ENCODE measurements at regions not wholly inside any gene's neighbourhood (a gene's known extent, or its start where the extent isn't known, plus 50 kb on each side); places are given as distances from the start of the nearest gene placed in this dataset.
"Not testable (repeated sequence)": the region's sequence is repeated elsewhere in the genome, so short reads cannot be mapped to it uniquely, and the experiment has no call there.

DNA sequence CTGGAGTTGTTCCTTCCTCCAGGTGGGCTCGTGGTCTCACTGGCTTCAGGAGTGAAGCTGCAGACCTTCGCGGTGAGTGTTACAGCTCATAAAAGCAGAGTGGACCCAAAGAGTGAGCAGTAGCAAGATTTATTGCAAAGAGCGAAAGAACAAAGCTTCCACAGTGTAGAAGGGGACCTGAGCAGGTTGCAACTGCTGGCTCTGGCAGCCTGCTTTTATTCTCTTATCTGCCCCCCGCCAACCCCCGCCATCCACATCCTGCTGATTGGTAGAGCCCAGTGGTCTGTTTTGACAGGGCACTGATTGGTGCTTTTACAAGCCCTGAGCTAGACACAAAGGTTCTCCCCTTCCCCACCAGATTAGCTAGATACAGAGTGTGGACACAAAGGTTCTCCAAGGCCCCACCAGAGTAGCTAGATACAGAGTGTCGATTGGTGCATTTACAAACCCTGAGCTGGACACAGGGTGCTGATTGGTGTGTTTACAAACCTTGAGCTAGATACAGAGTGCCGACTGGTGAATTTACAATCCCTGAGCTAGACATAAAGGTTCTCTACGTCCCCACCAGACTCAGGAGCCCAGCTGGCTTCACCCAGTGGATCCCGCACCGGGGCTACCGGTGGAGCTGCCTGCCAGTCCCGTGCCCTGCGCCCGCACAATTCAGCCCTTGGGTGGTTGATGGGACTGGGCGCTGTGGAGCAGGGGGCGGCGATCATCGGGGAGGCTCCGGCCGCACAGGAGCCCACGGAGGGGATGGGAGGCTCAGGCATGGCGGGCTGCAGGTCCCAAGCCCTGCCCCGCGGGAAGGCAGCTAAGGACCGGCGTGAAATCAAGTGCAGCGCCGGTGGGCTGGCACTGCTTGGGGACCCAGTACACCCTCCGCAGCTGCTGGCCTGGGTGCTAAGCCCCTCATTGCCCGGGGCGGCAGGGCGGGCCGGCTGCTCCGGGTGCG is 999.5 kb upstream of the SPRY2 start:
- CTCF ChIA-PET, result interaction anchor here (0.6 kb wide), 1 partner anchor 1055 kb away, joined by 3 read pairs; no protein-coding TSS in a partner anchor
- POLR2A ChIA-PET, result not testable (repeated sequence)
- 98% methylated on average over 32 of the region's 36 CpGs for WGBS (ENCODE audit: insufficient coverage)

GRCh38 chr13:81339666-81340065 is 998.7 kb upstream of the SPRY2 start:
- H3K27ac ChIP-seq (ENCODE audit: insufficient read depth in 1 of 2, low read depth in 1 of 2, low read length in 2 of 2, poor library complexity in 1 of 2, severe bottlenecking in 2 of 2); H3K4me3 ChIP-seq (ENCODE audit: control insufficient read depth in 1 of 7, extremely low read depth in 1 of 7, insufficient read depth in 4 of 7, low read depth in 2 of 7, low read length in 6 of 7); POLR2A ChIA-PET; DNase-seq; H3K4me1 ChIP-seq (ENCODE audit: control extremely low read depth in 1 of 4, control insufficient read depth in 4 of 4, insufficient read depth in 4 of 4, low read length in 3 of 4); H3K27me3 ChIP-seq (replicated peaks in 2 of 5; ENCODE audit: control insufficient read depth in 4 of 5, insufficient read depth in 5 of 5, low read length in 4 of 5); H3K36me3 ChIP-seq (ENCODE audit: control insufficient read depth in 4 of 4, insufficient read depth in 4 of 4, low read length in 3 of 4); CTCF ChIA-PET; H3K9me3 ChIP-seq (ENCODE audit: control extremely low read depth in 1 of 5, control insufficient read depth in 4 of 5, insufficient read depth in 2 of 5, low read depth in 1 of 5, low read length in 4 of 5): not testable (repeated sequence)
- WGBS (ENCODE audit: insufficient coverage), result 94% methylated on average over 12 of the region's 14 CpGs

More for the DNA sequence above, 999.5 kb upstream of the SPRY2 start:
- H3K4me3 ChIP-seq (ENCODE audit: control insufficient read depth in 1 of 7, extremely low read depth in 1 of 7, insufficient read depth in 4 of 7, low read depth in 2 of 7, low read length in 6 of 7); DNase-seq; H3K36me3 ChIP-seq (ENCODE audit: control insufficient read depth in 4 of 4, insufficient read depth in 4 of 4, low read length in 3 of 4); H3K27me3 ChIP-seq (replicated peaks in 2 of 5; ENCODE audit: control insufficient read depth in 4 of 5, insufficient read depth in 5 of 5, low read length in 4 of 5); H3K4me1 ChIP-seq (ENCODE audit: control extremely low read depth in 1 of 4, control insufficient read depth in 4 of 4, insufficient read depth in 4 of 4, low read length in 3 of 4); H3K27ac ChIP-seq (ENCODE audit: insufficient read depth in 1 of 2, low read depth in 1 of 2, low read length in 2 of 2, poor library complexity in 1 of 2, severe bottlenecking in 2 of 2); H3K9me3 ChIP-seq (ENCODE audit: control extremely low read depth in 1 of 5, control insufficient read depth in 4 of 5, insufficient read depth in 2 of 5, low read depth in 1 of 5, low read length in 4 of 5): not testable (repeated sequence)

DNA sequence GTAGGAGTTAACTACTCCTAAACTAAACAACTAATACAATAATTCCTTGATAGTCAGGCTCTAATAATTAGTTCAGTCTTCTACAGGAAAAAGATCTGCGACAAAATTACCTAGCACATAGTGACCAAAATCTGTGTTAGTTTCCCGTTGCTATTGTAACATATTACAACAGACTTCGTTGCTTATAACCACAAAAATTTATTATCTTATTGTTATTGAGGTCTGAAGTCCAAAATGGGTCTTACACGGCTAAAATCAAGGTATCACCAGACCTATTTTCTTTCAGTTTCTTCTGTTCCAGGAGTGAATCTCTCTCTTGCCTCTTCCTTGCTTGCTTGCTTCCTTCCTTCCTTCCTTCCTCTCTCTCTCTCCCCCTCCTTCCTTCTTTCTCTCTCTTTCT is 993.6 kb upstream of the SPRY2 start:
- Histone ChIP-seq H3K36me3 (ENCODE audit: control insufficient read depth in 4 of 4, insufficient read depth in 4 of 4, low read length in 3 of 4) (no peaks in the 10 kb centered on the region), H3K9me3 (ENCODE audit: control extremely low read depth in 1 of 5, control insufficient read depth in 4 of 5, insufficient read depth in 2 of 5, low read depth in 1 of 5, low read length in 4 of 5) (peaks cover 0 to 9% (median 1%) of the 10 kb centered on the region in 5 experiments), H3K27ac (ENCODE audit: insufficient read depth in 1 of 2, low read depth in 1 of 2, low read length in 2 of 2, poor library complexity in 1 of 2, severe bottlenecking in 2 of 2) (no peak overlapping the region), H3K4me1 (ENCODE audit: control extremely low read depth in 1 of 4, control insufficient read depth in 4 of 4, insufficient read depth in 4 of 4, low read length in 3 of 4) (no peaks in the 10 kb centered on the region), H3K27me3 (replicated peaks in 2 of 5; ENCODE audit: control insufficient read depth in 4 of 5, insufficient read depth in 5 of 5, low read length in 4 of 5) (no peaks in the 10 kb centered on the region), H3K4me3 (ENCODE audit: control insufficient read depth in 1 of 7, extremely low read depth in 1 of 7, insufficient read depth in 4 of 7, low read depth in 2 of 7, low read length in 6 of 7) (no peak overlapping the region)
- no peak for DNase-seq
- 92% methylated on average over 1 of the region's 4 CpGs for WGBS (ENCODE audit: insufficient coverage)
- ChIA-PET CTCF (no interaction called here), POLR2A (no interaction called here)

GRCh38 chr13:81326913-81327312 is 986.0 kb upstream of the SPRY2 start:
- no peak overlapping the region for H3K27ac ChIP-seq (ENCODE audit: insufficient read depth in 1 of 2, low read depth in 1 of 2, low read length in 2 of 2, poor library complexity in 1 of 2, severe bottlenecking in 2 of 2)
- DNase-seq, result no peak
- H3K9me3 ChIP-seq (ENCODE audit: control extremely low read depth in 1 of 5, control insufficient read depth in 4 of 5, insufficient read depth in 2 of 5, low read depth in 1 of 5, low read length in 4 of 5), result peaks cover 0 to 9% (median 1%) of the 10 kb centered on the region in 5 experiments
- POLR2A ChIA-PET, result no interaction called here
- WGBS (ENCODE audit: insufficient coverage), result no CpG with 5 or more reads among the region's 1 CpG
- H3K36me3 ChIP-seq (ENCODE audit: control insufficient read depth in 4 of 4, insufficient read depth in 4 of 4, low read length in 3 of 4), result no peaks in the 10 kb centered on the region
- H3K4me1 ChIP-seq (ENCODE audit: control extremely low read depth in 1 of 4, control insufficient read depth in 4 of 4, insufficient read depth in 4 of 4, low read length in 3 of 4), result no peaks in the 10 kb centered on the region
- CTCF ChIA-PET, result no interaction called here
- H3K4me3 ChIP-seq (ENCODE audit: control insufficient read depth in 1 of 7, extremely low read depth in 1 of 7, insufficient read depth in 4 of 7, low read depth in 2 of 7, low read length in 6 of 7), result no peak overlapping the region
- H3K27me3 ChIP-seq (replicated peaks in 2 of 5; ENCODE audit: control insufficient read depth in 4 of 5, insufficient read depth in 5 of 5, low read length in 4 of 5), result peaks cover 0 to 2% (median 0%) of the 10 kb centered on the region in 5 experiments

GRCh38 chr13:81320516-81320915 is 979.6 kb upstream of the SPRY2 start:
- H3K36me3 ChIP-seq (ENCODE audit: control insufficient read depth in 4 of 4, insufficient read depth in 4 of 4, low read length in 3 of 4), result no peaks in the 10 kb centered on the region
- no peaks in the 10 kb centered on the region for H3K4me1 ChIP-seq (ENCODE audit: control extremely low read depth in 1 of 4, control insufficient read depth in 4 of 4, insufficient read depth in 4 of 4, low read length in 3 of 4)
- DNase-seq, result no peak
- no peak overlapping the region for H3K4me3 ChIP-seq (ENCODE audit: control insufficient read depth in 1 of 7, extremely low read depth in 1 of 7, insufficient read depth in 4 of 7, low read depth in 2 of 7, low read length in 6 of 7)
- POLR2A ChIA-PET, result no interaction called here
- WGBS (ENCODE audit: insufficient coverage), result 89% methylated on average over 2 of the region's 2 CpGs
- no peaks in the 10 kb centered on the region for H3K9me3 ChIP-seq (ENCODE audit: control extremely low read depth in 1 of 5, control insufficient read depth in 4 of 5, insufficient read depth in 2 of 5, low read depth in 1 of 5, low read length in 4 of 5)
- peaks cover 0 to 2% (median 0%) of the 10 kb centered on the region in 5 experiments for H3K27me3 ChIP-seq (replicated peaks in 2 of 5; ENCODE audit: control insufficient read depth in 4 of 5, insufficient read depth in 5 of 5, low read length in 4 of 5)
- H3K27ac ChIP-seq (ENCODE audit: insufficient read depth in 1 of 2, low read depth in 1 of 2, low read length in 2 of 2, poor library complexity in 1 of 2, severe bottlenecking in 2 of 2), result no peak overlapping the region
- CTCF ChIA-PET, result no interaction called here

- H3K27me3 ChIP-seq (replicated peaks in 2 of 5; ENCODE audit: control insufficient read depth in 4 of 5, insufficient read depth in 5 of 5, low read length in 4 of 5), result peaks cover 0 to 2% (median 0%) of the 10 kb centered on the region in 5 experiments
- H3K36me3 ChIP-seq (ENCODE audit: control insufficient read depth in 4 of 4, insufficient read depth in 4 of 4, low read length in 3 of 4), result no peaks in the 10 kb centered on the region
- no peak overlapping the region for H3K4me3 ChIP-seq (ENCODE audit: control insufficient read depth in 1 of 7, extremely low read depth in 1 of 7, insufficient read depth in 4 of 7, low read depth in 2 of 7, low read length in 6 of 7)
- ChIA-PET CTCF (no interaction called here), POLR2A (no interaction called here)
- DNase-seq, result no peak
- no peaks in the 10 kb centered on the region for H3K4me1 ChIP-seq (ENCODE audit: control extremely low read depth in 1 of 4, control insufficient read depth in 4 of 4, insufficient read depth in 4 of 4, low read length in 3 of 4)
- H3K9me3 ChIP-seq (ENCODE audit: control extremely low read depth in 1 of 5, control insufficient read depth in 4 of 5, insufficient read depth in 2 of 5, low read depth in 1 of 5, low read length in 4 of 5), result no peaks in the 10 kb centered on the region
- H3K27ac ChIP-seq (ENCODE audit: insufficient read depth in 1 of 2, low read depth in 1 of 2, low read length in 2 of 2, poor library complexity in 1 of 2, severe bottlenecking in 2 of 2), result no peak overlapping the region
- WGBS (ENCODE audit: insufficient coverage), result 93% methylated on average over 3 of the region's 3 CpGs
These were observed 978.4 kb upstream of the SPRY2 start for GRCh38 chr13:81319351-81319750.

- H3K36me3 ChIP-seq (ENCODE audit: control insufficient read depth in 4 of 4, insufficient read depth in 4 of 4, low read length in 3 of 4), result no peaks in the 10 kb centered on the region
- WGBS (ENCODE audit: insufficient coverage), result 90% methylated on average over 2 of the region's 4 CpGs
These were observed 977.5 kb upstream of the SPRY2 start for GRCh38 chr13:81318231-81319019.

More at GRCh38 chr13:81318231-81319019, 977.5 kb upstream of the SPRY2 start:
- Histone ChIP-seq H3K27ac (ENCODE audit: insufficient read depth in 1 of 2, low read depth in 1 of 2, low read length in 2 of 2, poor library complexity in 1 of 2, severe bottlenecking in 2 of 2) (no peak overlapping the region), H3K27me3 (replicated peaks in 2 of 5; ENCODE audit: control insufficient read depth in 4 of 5, insufficient read depth in 5 of 5, low read length in 4 of 5) (no peaks in the 10 kb centered on the region), H3K4me3 (ENCODE audit: control insufficient read depth in 1 of 7, extremely low read depth in 1 of 7, insufficient read depth in 4 of 7, low read depth in 2 of 7, low read length in 6 of 7) (no peak overlapping the region), H3K9me3 (ENCODE audit: control extremely low read depth in 1 of 5, control insufficient read depth in 4 of 5, insufficient read depth in 2 of 5, low read depth in 1 of 5, low read length in 4 of 5) (no peaks in the 10 kb centered on the region), H3K4me1 (ENCODE audit: control extremely low read depth in 1 of 4, control insufficient read depth in 4 of 4, insufficient read depth in 4 of 4, low read length in 3 of 4) (no peaks in the 10 kb centered on the region)
- POLR2A ChIA-PET, result no interaction called here
- no peak for DNase-seq
- CTCF ChIA-PET, result no interaction called here

All from common myeloid progenitor, CD34-positive (primary cell).